ENCODE measurements at regions not wholly inside any gene's neighbourhood (a gene's known extent, or its start where the extent isn't known, plus 50 kb on each side); places are given as distances from the start of the nearest gene placed in this dataset.

DNA sequence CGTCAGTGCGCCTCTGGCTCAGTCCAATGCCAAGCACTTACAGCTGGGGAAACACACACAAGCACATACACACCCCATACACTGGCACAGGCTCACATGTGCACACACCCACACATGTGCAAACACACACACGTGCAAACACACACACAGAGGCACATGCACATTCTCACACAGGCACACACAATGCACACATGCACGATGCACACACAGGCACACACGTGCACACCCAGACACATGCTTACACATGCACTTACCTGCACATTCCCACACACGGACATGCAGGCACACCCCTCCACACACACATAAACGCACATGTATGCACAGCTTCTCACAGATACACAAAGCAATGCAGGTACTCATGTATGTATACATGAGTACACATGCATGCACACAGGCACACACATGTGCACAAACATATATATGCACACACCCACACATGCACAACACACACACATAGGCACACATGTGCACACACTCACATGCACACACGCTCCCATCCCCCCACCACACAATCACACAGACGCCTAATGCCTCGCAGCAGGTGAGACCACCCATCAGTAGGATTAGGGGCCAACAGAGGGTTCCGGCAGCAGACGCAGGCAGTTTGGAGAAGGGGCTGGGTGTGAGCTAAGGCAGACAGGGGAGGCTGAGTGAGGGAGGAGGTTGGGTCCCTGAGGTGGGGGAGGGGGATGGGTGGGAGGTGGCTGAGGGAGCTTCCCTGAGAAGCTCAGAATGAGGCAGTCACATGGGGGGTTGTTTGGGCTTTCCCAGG lies 71.2 kb upstream of the SLCO4A1 start:
- no peak overlapping the region for H3K4ac ChIP-seq (ENCODE audit: low read length)
- peaks cover 0 to 51% (median 2%) of the 10 kb centered on the region in 3 experiments for H3K27me3 ChIP-seq (ENCODE audit: control insufficient read depth in 3 of 3, insufficient read depth in 3 of 3, low read depth in 1 of 3, low read length in 3 of 3)
- no CpG with 5 or more reads among the region's 12 CpGs for WGBS, 2 donors (ENCODE audit: extremely low coverage in 2 of 2, insufficient read length in 2 of 2, insufficient replicate concordance in 1 of 2)
- no peak overlapping the region for H3K27ac ChIP-seq (replicated peaks; ENCODE audit: low read length)
- no peaks in the 10 kb centered on the region for H3K36me3 ChIP-seq (replicated peaks in 1 of 2; ENCODE audit: control insufficient read depth in 2 of 2, insufficient read depth in 2 of 2, low read length in 2 of 2)
- H3K9me3 ChIP-seq (replicated peaks in 1 of 2; ENCODE audit: control insufficient read depth in 2 of 2, insufficient read depth in 1 of 2, low read depth in 1 of 2, low read length in 2 of 2): peaks cover 0 to 3% of the 10 kb centered on the region in 2 donors
- no peak overlapping the region for H2BK12ac ChIP-seq (ENCODE audit: low read length)
- peak overlapping the region; percentile 31 for H3K18ac ChIP-seq (ENCODE audit: low read length)
- H3K4me3 ChIP-seq (ENCODE audit: low read length in 2 of 2): peak overlapping the region in 1 of 2 donors; percentile 66
- peak overlapping the region; percentile 46 for H3K9ac ChIP-seq (ENCODE audit: low read depth, low read length, poor library complexity)
- DNase-seq (ENCODE audit: low spot score): no peak
- no peak overlapping the region for H2AFZ ChIP-seq (ENCODE audit: low read length)
- peaks cover 3% of the 10 kb centered on the region for H3K79me1 ChIP-seq (ENCODE audit: low read depth, low read length)
- peak overlapping the region; percentile 5 for H3K23ac ChIP-seq (ENCODE audit: low read depth, low read length, poor library complexity)
- no peak overlapping the region for H2BK120ac ChIP-seq (ENCODE audit: low read depth, low read length)
- H3K14ac ChIP-seq (ENCODE audit: low read length): no peak overlapping the region
- peak overlapping the region; percentile 20 for H4K8ac ChIP-seq (ENCODE audit: low read depth, low read length)
- no peak overlapping the region for H3K4me2 ChIP-seq (ENCODE audit: insufficient read depth, low read length, poor library complexity, severe bottlenecking)
- no peak overlapping the region for H2BK5ac ChIP-seq (ENCODE audit: low read length)
- no peak overlapping the region for H2BK15ac ChIP-seq (ENCODE audit: low read length)
- peaks cover 0 to 5% of the 10 kb centered on the region in 2 donors for H3K4me1 ChIP-seq (ENCODE audit: control insufficient read depth in 2 of 2, insufficient read depth in 1 of 2, low read depth in 1 of 2, low read length in 2 of 2)
- H4K91ac ChIP-seq (ENCODE audit: low read depth, low read length, poor library complexity): no peak overlapping the region
- no peak overlapping the region for H2AK5ac ChIP-seq (ENCODE audit: low read depth, low read length)

DNA sequence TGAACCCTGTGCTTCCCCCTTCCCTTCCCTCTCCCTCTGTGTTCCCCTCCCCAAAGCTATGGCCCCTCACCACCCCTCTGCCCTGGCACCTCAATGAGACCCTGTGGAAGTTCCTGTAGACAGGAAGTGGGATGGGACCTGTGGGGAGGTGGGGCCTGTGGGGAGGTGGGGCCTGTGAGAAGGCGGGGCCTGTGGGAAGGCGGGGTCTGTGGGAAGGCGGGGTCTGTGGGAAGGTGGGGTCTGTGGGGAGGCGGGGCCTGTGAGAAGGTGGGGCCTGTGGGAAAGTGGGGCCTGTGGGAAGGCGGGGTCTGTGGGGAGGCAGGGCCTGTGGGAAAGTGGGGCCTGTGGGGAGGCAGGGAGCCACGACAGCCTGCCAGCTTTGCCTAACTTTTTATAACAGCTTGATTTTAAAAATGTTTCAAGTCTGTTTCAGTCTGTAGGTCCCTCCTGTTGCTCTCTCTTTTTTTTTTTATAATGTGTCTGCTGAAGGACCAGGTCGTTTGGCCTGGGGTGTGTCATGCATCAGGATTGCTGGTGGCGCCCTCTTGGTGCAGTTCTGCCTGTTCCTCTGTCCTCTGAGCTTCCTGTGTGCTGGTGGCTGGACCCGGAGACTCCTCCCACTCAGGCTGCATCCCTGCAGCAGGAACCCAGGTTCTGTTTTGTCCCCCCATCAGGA lies 70.5 kb upstream of the SLCO4A1 start:
- WGBS, 2 donors (ENCODE audit: extremely low coverage in 2 of 2, insufficient read length in 2 of 2, insufficient replicate concordance in 1 of 2): no CpG with 5 or more reads among the region's 9 CpGs
- no peak for DNase-seq (ENCODE audit: low spot score)

DNA sequence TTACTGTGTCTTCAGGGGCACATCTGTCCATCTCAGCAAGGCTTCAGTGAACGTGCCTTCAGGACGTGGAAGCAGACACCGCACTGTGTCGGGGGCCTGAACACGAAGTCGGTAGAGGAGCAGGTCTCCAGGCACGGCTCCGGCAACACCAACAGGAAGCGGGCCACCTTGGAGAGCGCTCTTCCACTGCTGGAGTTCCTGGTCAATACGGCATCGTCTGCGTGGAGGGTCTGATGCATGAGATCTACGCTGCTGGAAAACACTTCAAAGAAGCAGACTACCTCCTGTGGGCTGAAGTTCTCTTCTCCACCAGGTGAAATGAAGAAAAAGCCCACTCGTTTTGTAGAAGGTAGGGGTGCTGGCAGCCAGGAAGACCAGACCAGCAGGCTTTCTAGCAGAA lies 69.3 kb upstream of the SLCO4A1 start:
- Histone ChIP-seq H2BK15ac (ENCODE audit: low read length) (no peak overlapping the region), H3K4me1 (ENCODE audit: control insufficient read depth in 2 of 2, insufficient read depth in 1 of 2, low read depth in 1 of 2, low read length in 2 of 2) (peaks cover 0 to 5% of the 10 kb centered on the region in 2 donors), H3K4me3 (ENCODE audit: low read length in 2 of 2) (no peak overlapping the region), H3K79me1 (ENCODE audit: low read depth, low read length) (no peaks in the 10 kb centered on the region), H2BK120ac (ENCODE audit: low read depth, low read length) (no peak overlapping the region), H3K9me3 (replicated peaks in 1 of 2; ENCODE audit: control insufficient read depth in 2 of 2, insufficient read depth in 1 of 2, low read depth in 1 of 2, low read length in 2 of 2) (peaks cover 0 to 3% of the 10 kb centered on the region in 2 donors), H4K8ac (ENCODE audit: low read depth, low read length) (no peak overlapping the region), H2BK5ac (ENCODE audit: low read length) (no peak overlapping the region), H3K27me3 (ENCODE audit: control insufficient read depth in 3 of 3, insufficient read depth in 3 of 3, low read depth in 1 of 3, low read length in 3 of 3) (peaks cover 0 to 48% (median 2%) of the 10 kb centered on the region in 3 experiments), H3K23ac (ENCODE audit: low read depth, low read length, poor library complexity) (peak overlapping the region; percentile 75), H3K4ac (ENCODE audit: low read length) (no peak overlapping the region), H2BK12ac (ENCODE audit: low read length) (no peak overlapping the region), H2AK5ac (ENCODE audit: low read depth, low read length) (no peak overlapping the region), H3K18ac (ENCODE audit: low read length) (no peak overlapping the region), H3K14ac (ENCODE audit: low read length) (no peak overlapping the region), H2AFZ (ENCODE audit: low read length) (no peak overlapping the region), H4K91ac (ENCODE audit: low read depth, low read length, poor library complexity) (no peak overlapping the region), H3K4me2 (ENCODE audit: insufficient read depth, low read length, poor library complexity, severe bottlenecking) (no peak overlapping the region), H3K36me3 (replicated peaks in 1 of 2; ENCODE audit: control insufficient read depth in 2 of 2, insufficient read depth in 2 of 2, low read length in 2 of 2) (no peaks in the 10 kb centered on the region), H3K9ac (ENCODE audit: low read depth, low read length, poor library complexity) (peak overlapping the region; percentile 16), H3K27ac (replicated peaks; ENCODE audit: low read length) (no peak overlapping the region)
- WGBS, 2 donors (ENCODE audit: extremely low coverage in 2 of 2, insufficient read length in 2 of 2, insufficient replicate concordance in 1 of 2): no CpG with 5 or more reads among the region's 15 CpGs
- DNase-seq (ENCODE audit: low spot score): no peak

More for the DNA sequence above, 70.5 kb upstream of the SLCO4A1 start:
- H2AFZ ChIP-seq (ENCODE audit: low read length): no peak overlapping the region
- peaks cover under 1% of the 10 kb centered on the region for H3K79me1 ChIP-seq (ENCODE audit: low read depth, low read length)
- H3K9me3 ChIP-seq (replicated peaks in 1 of 2; ENCODE audit: control insufficient read depth in 2 of 2, insufficient read depth in 1 of 2, low read depth in 1 of 2, low read length in 2 of 2): peaks cover 0 to 3% of the 10 kb centered on the region in 2 donors
- no peak overlapping the region for H3K4me3 ChIP-seq (ENCODE audit: low read length in 2 of 2)
- H2AK5ac ChIP-seq (ENCODE audit: low read depth, low read length): no peak overlapping the region
- no peak overlapping the region for H2BK15ac ChIP-seq (ENCODE audit: low read length)
- H3K18ac ChIP-seq (ENCODE audit: low read length): no peak overlapping the region
- no peak overlapping the region for H2BK12ac ChIP-seq (ENCODE audit: low read length)
- peak overlapping the region; percentile 57 for H4K8ac ChIP-seq (ENCODE audit: low read depth, low read length)
- no peak overlapping the region for H3K4ac ChIP-seq (ENCODE audit: low read length)
- H4K91ac ChIP-seq (ENCODE audit: low read depth, low read length, poor library complexity): no peak overlapping the region
- no peak overlapping the region for H3K27ac ChIP-seq (replicated peaks; ENCODE audit: low read length)
- no peaks in the 10 kb centered on the region for H3K36me3 ChIP-seq (replicated peaks in 1 of 2; ENCODE audit: control insufficient read depth in 2 of 2, insufficient read depth in 2 of 2, low read length in 2 of 2)
- no peak overlapping the region for H3K4me2 ChIP-seq (ENCODE audit: insufficient read depth, low read length, poor library complexity, severe bottlenecking)
- H2BK120ac ChIP-seq (ENCODE audit: low read depth, low read length): no peak overlapping the region
- H3K4me1 ChIP-seq (ENCODE audit: control insufficient read depth in 2 of 2, insufficient read depth in 1 of 2, low read depth in 1 of 2, low read length in 2 of 2): peaks cover 0 to 5% of the 10 kb centered on the region in 2 donors
- no peak overlapping the region for H2BK5ac ChIP-seq (ENCODE audit: low read length)
- H3K14ac ChIP-seq (ENCODE audit: low read length): peak overlapping the region; percentile 67
- H3K9ac ChIP-seq (ENCODE audit: low read depth, low read length, poor library complexity): no peak overlapping the region
- peaks cover 0 to 51% (median 2%) of the 10 kb centered on the region in 3 experiments for H3K27me3 ChIP-seq (ENCODE audit: control insufficient read depth in 3 of 3, insufficient read depth in 3 of 3, low read depth in 1 of 3, low read length in 3 of 3)
- no peak overlapping the region for H3K23ac ChIP-seq (ENCODE audit: low read depth, low read length, poor library complexity)

DNA sequence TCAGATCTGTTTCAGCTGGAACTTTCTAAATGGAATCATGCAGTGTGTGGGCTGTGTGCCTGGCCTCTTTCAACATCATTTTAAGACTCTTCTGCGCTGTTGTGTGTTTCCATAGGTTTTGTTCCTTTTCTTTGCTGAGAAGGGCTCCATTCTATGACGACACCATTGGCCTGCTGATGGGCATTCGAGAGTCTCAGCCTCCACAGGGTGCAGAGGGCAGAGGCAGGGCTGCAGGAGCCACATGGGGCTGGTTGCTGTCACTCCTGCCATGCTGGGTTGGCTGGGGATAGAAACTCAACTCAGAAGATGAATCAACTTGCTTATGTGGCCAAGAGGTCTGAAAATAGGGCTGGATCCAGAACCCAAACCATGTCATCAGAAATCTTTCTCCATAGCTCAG lies 68.5 kb upstream of the SLCO4A1 start:
- Histone ChIP-seq H3K27me3 (ENCODE audit: control insufficient read depth in 3 of 3, insufficient read depth in 3 of 3, low read depth in 1 of 3, low read length in 3 of 3) (peaks cover 0 to 45% (median 2%) of the 10 kb centered on the region in 3 experiments), H3K23ac (ENCODE audit: low read depth, low read length, poor library complexity) (no peak overlapping the region), H3K4ac (ENCODE audit: low read length) (no peak overlapping the region), H2BK120ac (ENCODE audit: low read depth, low read length) (no peak overlapping the region), H2AK5ac (ENCODE audit: low read depth, low read length) (no peak overlapping the region), H3K9ac (ENCODE audit: low read depth, low read length, poor library complexity) (no peak overlapping the region), H3K4me3 (ENCODE audit: low read length in 2 of 2) (no peak overlapping the region), H3K27ac (replicated peaks; ENCODE audit: low read length) (no peak overlapping the region), H3K9me3 (replicated peaks in 1 of 2; ENCODE audit: control insufficient read depth in 2 of 2, insufficient read depth in 1 of 2, low read depth in 1 of 2, low read length in 2 of 2) (peaks cover 0 to 3% of the 10 kb centered on the region in 2 donors), H3K4me1 (ENCODE audit: control insufficient read depth in 2 of 2, insufficient read depth in 1 of 2, low read depth in 1 of 2, low read length in 2 of 2) (peaks cover 0 to 5% of the 10 kb centered on the region in 2 donors), H3K14ac (ENCODE audit: low read length) (no peak overlapping the region), H2BK12ac (ENCODE audit: low read length) (no peak overlapping the region), H3K18ac (ENCODE audit: low read length) (no peak overlapping the region), H2BK5ac (ENCODE audit: low read length) (no peak overlapping the region), H4K8ac (ENCODE audit: low read depth, low read length) (no peak overlapping the region), H2BK15ac (ENCODE audit: low read length) (no peak overlapping the region), H2AFZ (ENCODE audit: low read length) (no peak overlapping the region), H4K91ac (ENCODE audit: low read depth, low read length, poor library complexity) (no peak overlapping the region), H3K36me3 (replicated peaks in 1 of 2; ENCODE audit: control insufficient read depth in 2 of 2, insufficient read depth in 2 of 2, low read length in 2 of 2) (no peaks in the 10 kb centered on the region), H3K79me1 (ENCODE audit: low read depth, low read length) (no peaks in the 10 kb centered on the region), H3K4me2 (ENCODE audit: insufficient read depth, low read length, poor library complexity, severe bottlenecking) (no peak overlapping the region)
- DNase-seq (ENCODE audit: low spot score): no peak
- no CpG with 5 or more reads among the region's 3 CpGs for WGBS, 2 donors (ENCODE audit: extremely low coverage in 2 of 2, insufficient read length in 2 of 2, insufficient replicate concordance in 1 of 2)

Data from neuronal stem cell (in vitro differentiated cells).